ENCODE measurements at regions not wholly inside any gene's neighbourhood (a gene's known extent, or its start where the extent isn't known, plus 50 kb on each side); places are given as distances from the start of the nearest gene placed in this dataset.
"Not testable (repeated sequence)": the region's sequence is repeated elsewhere in the genome, so short reads cannot be mapped to it uniquely, and the experiment has no call there.

DNA sequence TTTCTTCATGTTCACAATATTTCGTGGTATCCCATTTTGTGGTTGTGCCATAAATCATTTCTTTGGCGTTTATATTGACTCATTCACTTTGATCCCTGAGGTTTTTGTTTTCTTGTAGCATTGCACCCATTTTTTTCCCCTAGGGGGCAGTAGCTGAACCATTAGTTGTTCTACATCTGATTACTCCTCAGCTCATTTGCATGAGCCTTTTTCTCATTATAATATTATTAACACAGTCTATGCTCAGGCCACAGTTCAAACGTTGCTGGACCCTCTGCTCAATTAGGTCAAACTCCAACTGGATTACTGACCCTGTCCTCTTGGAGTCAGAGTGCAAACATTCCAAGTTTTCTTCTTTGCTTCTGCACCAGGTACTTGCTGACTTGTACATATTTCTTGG is 475.4 kb upstream of the SEL1L start:
- TF ChIP-seq, protein P1, sequence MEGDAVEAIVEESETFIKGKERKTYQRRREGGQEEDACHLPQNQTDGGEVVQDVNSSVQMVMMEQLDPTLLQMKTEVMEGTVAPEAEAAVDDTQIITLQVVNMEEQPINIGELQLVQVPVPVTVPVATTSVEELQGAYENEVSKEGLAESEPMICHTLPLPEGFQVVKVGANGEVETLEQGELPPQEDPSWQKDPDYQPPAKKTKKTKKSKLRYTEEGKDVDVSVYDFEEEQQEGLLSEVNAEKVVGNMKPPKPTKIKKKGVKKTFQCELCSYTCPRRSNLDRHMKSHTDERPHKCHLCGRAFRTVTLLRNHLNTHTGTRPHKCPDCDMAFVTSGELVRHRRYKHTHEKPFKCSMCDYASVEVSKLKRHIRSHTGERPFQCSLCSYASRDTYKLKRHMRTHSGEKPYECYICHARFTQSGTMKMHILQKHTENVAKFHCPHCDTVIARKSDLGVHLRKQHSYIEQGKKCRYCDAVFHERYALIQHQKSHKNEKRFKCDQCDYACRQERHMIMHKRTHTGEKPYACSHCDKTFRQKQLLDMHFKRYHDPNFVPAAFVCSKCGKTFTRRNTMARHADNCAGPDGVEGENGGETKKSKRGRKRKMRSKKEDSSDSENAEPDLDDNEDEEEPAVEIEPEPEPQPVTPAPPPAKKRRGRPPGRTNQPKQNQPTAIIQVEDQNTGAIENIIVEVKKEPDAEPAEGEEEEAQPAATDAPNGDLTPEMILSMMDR (conservative IDR thresholded peaks at IDR 0.05; ENCODE audit: low read depth, low read length): peak; percentile 46
- no peak overlapping the region for H3K9ac ChIP-seq
- H2AFZ ChIP-seq (ENCODE audit: low read depth): no peak overlapping the region
- no peaks in the 10 kb centered on the region for H3K79me2 ChIP-seq (ENCODE audit: insufficient read depth, low read depth)
- H4K20me1 ChIP-seq (ENCODE audit: insufficient read depth): no peaks in the 10 kb centered on the region
- H3K4me1 ChIP-seq (ENCODE audit: low read depth, poor library complexity, severe bottlenecking): no peaks in the 10 kb centered on the region
- no peak overlapping the region for H3K27ac ChIP-seq
- no peak overlapping the region for H3K4me2 ChIP-seq
- no peak overlapping the region for H3K4me3 ChIP-seq (IDR thresholded peaks at IDR 0.05; ENCODE audit: insufficient read depth, low read depth, low read length)
- no peaks in the 10 kb centered on the region for H3K27me3 ChIP-seq (ENCODE audit: insufficient read depth, low read depth)
- no peaks in the 10 kb centered on the region for H3K36me3 ChIP-seq (ENCODE audit: insufficient read depth)

DNA sequence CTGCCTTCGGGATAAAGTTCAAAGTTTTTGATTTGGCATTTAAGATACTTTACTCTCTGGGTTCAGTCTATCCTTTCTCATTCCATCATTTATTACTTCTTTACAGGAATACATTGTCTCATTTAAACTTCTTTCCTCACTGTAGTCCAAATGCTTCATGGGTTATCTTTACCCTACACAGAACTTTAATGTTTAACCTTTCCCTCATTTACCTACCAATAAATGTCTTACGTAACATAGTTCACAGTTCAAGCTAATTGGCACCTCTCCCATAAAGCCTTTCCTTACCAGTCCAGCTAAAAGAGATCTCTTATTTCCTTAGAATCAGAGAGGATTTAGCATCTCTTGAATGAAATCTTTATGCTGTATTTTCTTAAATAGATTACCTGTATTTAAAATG is 476.3 kb upstream of the SEL1L start:
- Histone ChIP-seq H3K27ac (no peak overlapping the region), H3K4me3 (IDR thresholded peaks at IDR 0.05; ENCODE audit: insufficient read depth, low read depth, low read length) (no peak overlapping the region), H3K79me2 (ENCODE audit: insufficient read depth, low read depth) (no peaks in the 10 kb centered on the region), H3K36me3 (ENCODE audit: insufficient read depth) (no peaks in the 10 kb centered on the region), H3K27me3 (ENCODE audit: insufficient read depth, low read depth) (no peaks in the 10 kb centered on the region), H2AFZ (ENCODE audit: low read depth) (no peak overlapping the region), H3K4me2 (no peak overlapping the region), H3K4me1 (ENCODE audit: low read depth, poor library complexity, severe bottlenecking) (no peaks in the 10 kb centered on the region), H3K9ac (no peak overlapping the region), H4K20me1 (ENCODE audit: insufficient read depth) (no peaks in the 10 kb centered on the region)
- TF ChIP-seq, protein P1 (conservative IDR thresholded peaks at IDR 0.05; ENCODE audit: low read depth, low read length): no peak

DNA sequence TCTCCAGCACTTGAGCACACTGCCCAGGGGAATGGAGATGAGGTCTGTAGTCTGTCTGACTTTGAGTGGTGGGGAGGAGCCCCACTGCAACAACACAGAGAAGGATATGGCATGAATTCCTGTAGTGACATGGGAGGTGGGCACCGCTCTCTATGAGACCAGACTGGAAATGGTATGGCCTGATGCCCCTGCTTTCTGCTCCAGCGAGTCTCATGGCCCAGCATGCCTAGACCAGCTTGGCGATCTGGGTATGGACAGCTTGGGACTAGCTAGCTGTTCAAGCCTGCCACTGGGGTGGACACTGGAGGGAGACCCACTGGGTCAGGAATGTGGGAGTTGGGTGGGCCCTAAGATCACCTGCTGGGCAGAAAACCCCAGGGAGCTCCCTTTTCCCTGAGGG is 477.8 kb upstream of the SEL1L start:
- no peak overlapping the region for H3K4me3 ChIP-seq (IDR thresholded peaks at IDR 0.05; ENCODE audit: insufficient read depth, low read depth, low read length)
- H3K27me3 ChIP-seq (ENCODE audit: insufficient read depth, low read depth): no peaks in the 10 kb centered on the region
- no peaks in the 10 kb centered on the region for H3K4me1 ChIP-seq (ENCODE audit: low read depth, poor library complexity, severe bottlenecking)
- H2AFZ ChIP-seq (ENCODE audit: low read depth): no peak overlapping the region
- TF ChIP-seq, protein P1 (conservative IDR thresholded peaks at IDR 0.05; ENCODE audit: low read depth, low read length): no peak
- no peaks in the 10 kb centered on the region for H3K36me3 ChIP-seq (ENCODE audit: insufficient read depth)
- no peak overlapping the region for H3K4me2 ChIP-seq
- no peaks in the 10 kb centered on the region for H3K79me2 ChIP-seq (ENCODE audit: insufficient read depth, low read depth)
- no peak overlapping the region for H3K9ac ChIP-seq
- no peak overlapping the region for H3K27ac ChIP-seq
- no peaks in the 10 kb centered on the region for H4K20me1 ChIP-seq (ENCODE audit: insufficient read depth)

DNA sequence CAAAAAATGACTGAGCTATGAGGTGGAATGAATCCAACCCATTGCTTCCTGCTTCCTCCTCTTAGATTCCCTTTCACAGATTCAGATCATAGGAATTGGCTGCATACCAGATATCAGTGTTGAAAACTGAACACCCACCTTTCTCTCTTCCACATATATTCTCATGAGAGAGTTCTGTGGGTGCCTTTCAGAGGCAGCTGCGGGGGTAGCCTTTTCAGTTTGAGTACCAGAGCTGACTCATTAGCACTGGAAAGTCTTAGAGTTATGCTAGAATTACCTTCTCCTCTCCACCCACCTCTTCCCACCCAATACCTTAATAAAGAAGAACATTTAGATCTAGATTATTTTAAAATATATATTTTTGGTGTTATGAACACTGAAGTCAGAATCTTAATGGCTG is 495.4 kb upstream of the SEL1L start:
- no peaks in the 10 kb centered on the region for H3K79me2 ChIP-seq (ENCODE audit: insufficient read depth, low read depth)
- H2AFZ ChIP-seq (ENCODE audit: low read depth): no peak overlapping the region
- H3K9ac ChIP-seq: no peak overlapping the region
- no peak overlapping the region for H3K4me2 ChIP-seq
- no peaks in the 10 kb centered on the region for H4K20me1 ChIP-seq (ENCODE audit: insufficient read depth)
- no peaks in the 10 kb centered on the region for H3K36me3 ChIP-seq (ENCODE audit: insufficient read depth)
- H3K27me3 ChIP-seq (ENCODE audit: insufficient read depth, low read depth): no peaks in the 10 kb centered on the region
- H3K27ac ChIP-seq: no peak overlapping the region
- TF ChIP-seq, protein P1 (conservative IDR thresholded peaks at IDR 0.05; ENCODE audit: low read depth, low read length): no peak
- H3K4me1 ChIP-seq (ENCODE audit: low read depth, poor library complexity, severe bottlenecking): no peaks in the 10 kb centered on the region
- no peak overlapping the region for H3K4me3 ChIP-seq (IDR thresholded peaks at IDR 0.05; ENCODE audit: insufficient read depth, low read depth, low read length)

DNA sequence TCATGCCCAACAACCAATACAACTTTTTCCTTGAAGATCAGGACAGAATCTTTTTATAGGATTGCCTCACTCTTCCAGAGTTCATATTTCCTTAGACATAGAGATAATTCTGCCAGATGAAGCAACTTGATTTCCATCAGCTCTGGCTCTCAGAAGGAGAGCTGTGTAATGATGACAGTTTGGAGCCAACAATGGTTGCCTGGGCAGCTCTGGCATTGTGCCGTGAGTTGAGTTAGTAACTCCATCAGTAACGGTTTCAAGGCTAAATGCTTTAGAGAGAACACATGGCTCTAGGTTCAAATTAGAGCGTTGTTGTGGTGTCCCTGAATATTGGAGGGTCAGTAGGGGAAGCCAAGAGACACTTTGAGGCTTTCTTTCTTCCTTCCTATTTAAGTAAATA is 501.7 kb upstream of the SEL1L start:
- H4K20me1 ChIP-seq (ENCODE audit: insufficient read depth): no peaks in the 10 kb centered on the region
- no peak overlapping the region for H2AFZ ChIP-seq (ENCODE audit: low read depth)
- no peaks in the 10 kb centered on the region for H3K4me1 ChIP-seq (ENCODE audit: low read depth, poor library complexity, severe bottlenecking)
- H3K4me3 ChIP-seq (IDR thresholded peaks at IDR 0.05; ENCODE audit: insufficient read depth, low read depth, low read length): no peak overlapping the region
- no peaks in the 10 kb centered on the region for H3K36me3 ChIP-seq (ENCODE audit: insufficient read depth)
- H3K4me2 ChIP-seq: no peak overlapping the region
- H3K9ac ChIP-seq: no peak overlapping the region
- H3K27ac ChIP-seq: no peak overlapping the region
- H3K79me2 ChIP-seq (ENCODE audit: insufficient read depth, low read depth): no peaks in the 10 kb centered on the region
- H3K27me3 ChIP-seq (ENCODE audit: insufficient read depth, low read depth): no peaks in the 10 kb centered on the region
- TF ChIP-seq, protein P1 (conservative IDR thresholded peaks at IDR 0.05; ENCODE audit: low read depth, low read length): no peak

DNA sequence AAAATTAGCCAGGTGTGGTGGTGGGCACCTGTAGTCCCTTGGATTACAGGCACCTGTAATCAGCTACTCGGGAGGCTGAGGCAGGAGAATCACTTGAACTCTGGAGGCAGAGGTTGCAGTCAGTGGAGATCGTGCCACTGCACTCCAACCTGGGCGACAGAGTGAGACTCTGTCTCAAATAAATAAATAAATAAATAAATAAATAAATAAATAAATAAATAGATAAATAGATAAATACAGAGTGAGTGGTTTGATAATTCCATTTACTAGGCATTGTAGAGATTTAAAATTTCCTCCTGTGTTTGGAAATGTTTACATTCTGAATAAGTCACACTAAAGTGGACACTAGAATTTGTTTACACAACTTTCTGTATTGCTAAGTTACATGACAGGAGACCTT is 504.4 kb upstream of the SEL1L start:
- not testable (repeated sequence) for H3K9ac ChIP-seq; H4K20me1 ChIP-seq (ENCODE audit: insufficient read depth); H2AFZ ChIP-seq (ENCODE audit: low read depth); H3K27me3 ChIP-seq (ENCODE audit: insufficient read depth, low read depth); H3K79me2 ChIP-seq (ENCODE audit: insufficient read depth, low read depth); H3K27ac ChIP-seq; H3K4me2 ChIP-seq; H3K36me3 ChIP-seq (ENCODE audit: insufficient read depth); H3K4me3 ChIP-seq (IDR thresholded peaks at IDR 0.05; ENCODE audit: insufficient read depth, low read depth, low read length); H3K4me1 ChIP-seq (ENCODE audit: low read depth, poor library complexity, severe bottlenecking)
